GM12864 (cell line): ENCODE measurements at regions not wholly inside any gene's neighbourhood (a gene's known extent, or its start where the extent isn't known, plus 50 kb on each side); places are given as distances from the start of the nearest gene placed in this dataset.

Source experiments
- DNase-seq: peaks from one replicate; pipeline ENCODE4 v3.0.0-alpha.2; 2011; ENCODE audit warnings: low read depth
- H3K4me3 ChIP-seq: 2 replicates; pipeline ENCODE4 v1.5.1; 2011; ENCODE audit warnings: mild to moderate bottlenecking, low read depth, low read length, control low read depth
- TF ChIP-seq, protein P1 (sequence below): IDR thresholded peaks from 2 replicates; pipeline ENCODE4 v1.5.1; 2011; ENCODE audit warnings: low read depth, mild to moderate bottlenecking, moderate library complexity, low read length, control low read depth, inconsistent platforms; ENCODE audit errors: missing control alignments

- no peak for DNase-seq
- H3K4me3 ChIP-seq: no peak overlapping the region
- TF ChIP-seq, protein P1, sequence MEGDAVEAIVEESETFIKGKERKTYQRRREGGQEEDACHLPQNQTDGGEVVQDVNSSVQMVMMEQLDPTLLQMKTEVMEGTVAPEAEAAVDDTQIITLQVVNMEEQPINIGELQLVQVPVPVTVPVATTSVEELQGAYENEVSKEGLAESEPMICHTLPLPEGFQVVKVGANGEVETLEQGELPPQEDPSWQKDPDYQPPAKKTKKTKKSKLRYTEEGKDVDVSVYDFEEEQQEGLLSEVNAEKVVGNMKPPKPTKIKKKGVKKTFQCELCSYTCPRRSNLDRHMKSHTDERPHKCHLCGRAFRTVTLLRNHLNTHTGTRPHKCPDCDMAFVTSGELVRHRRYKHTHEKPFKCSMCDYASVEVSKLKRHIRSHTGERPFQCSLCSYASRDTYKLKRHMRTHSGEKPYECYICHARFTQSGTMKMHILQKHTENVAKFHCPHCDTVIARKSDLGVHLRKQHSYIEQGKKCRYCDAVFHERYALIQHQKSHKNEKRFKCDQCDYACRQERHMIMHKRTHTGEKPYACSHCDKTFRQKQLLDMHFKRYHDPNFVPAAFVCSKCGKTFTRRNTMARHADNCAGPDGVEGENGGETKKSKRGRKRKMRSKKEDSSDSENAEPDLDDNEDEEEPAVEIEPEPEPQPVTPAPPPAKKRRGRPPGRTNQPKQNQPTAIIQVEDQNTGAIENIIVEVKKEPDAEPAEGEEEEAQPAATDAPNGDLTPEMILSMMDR: no peak
Observed at GRCh38 chr13:106963151-106963550, 395.2 kb upstream of the ARGLU1 start.

DNA sequence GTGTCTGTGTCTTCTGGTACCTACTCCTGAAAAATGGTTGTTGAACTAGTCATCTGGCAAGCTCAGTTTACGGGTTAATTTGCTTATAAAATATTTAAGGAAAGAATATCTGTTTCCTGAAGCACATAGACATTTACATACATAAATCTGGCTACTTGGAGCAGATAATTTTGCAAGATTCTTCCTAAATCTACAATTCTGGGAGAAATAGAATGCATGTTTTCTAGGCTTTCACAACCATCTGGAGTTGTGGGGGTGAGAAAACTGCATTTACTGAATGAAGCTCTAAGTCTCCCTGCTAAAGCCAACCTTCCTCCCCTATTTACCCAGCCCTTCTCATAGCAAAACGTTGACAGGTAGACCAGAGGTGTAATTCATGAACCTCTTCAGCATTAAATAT lies 393.7 kb upstream of the ARGLU1 start:
- H3K4me3 ChIP-seq: no peak overlapping the region
- DNase-seq: no peak
- TF ChIP-seq, protein P1: no peak

- H3K4me3 ChIP-seq: no peak overlapping the region
- TF ChIP-seq, protein P1: no peak
- DNase-seq: no peak
Observed at GRCh38 chr13:106961216-106961615, 393.3 kb upstream of the ARGLU1 start.

DNA sequence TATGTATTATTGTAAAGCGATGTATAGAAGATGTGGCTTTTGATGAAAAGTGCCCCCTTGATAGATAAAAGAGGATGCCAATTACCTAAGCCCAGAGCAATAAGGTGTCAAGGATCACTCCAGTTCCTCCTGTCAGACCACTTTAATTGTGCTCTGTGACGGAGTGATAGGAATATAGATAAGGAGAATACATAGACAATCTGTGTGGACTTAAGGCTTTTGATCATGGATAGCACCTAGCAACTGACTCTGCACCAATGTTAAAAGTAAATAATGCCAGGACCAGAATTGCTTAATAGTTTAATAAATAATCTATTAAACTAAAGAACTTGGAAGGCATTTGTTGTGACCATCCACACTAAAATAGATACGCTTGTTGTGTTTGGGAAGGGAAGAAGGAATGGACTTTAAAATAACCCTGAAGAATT lies 390.7 kb upstream of the ARGLU1 start:
- TF ChIP-seq, protein P1: no peak
- no peak overlapping the region for H3K4me3 ChIP-seq
- no peak for DNase-seq

DNA sequence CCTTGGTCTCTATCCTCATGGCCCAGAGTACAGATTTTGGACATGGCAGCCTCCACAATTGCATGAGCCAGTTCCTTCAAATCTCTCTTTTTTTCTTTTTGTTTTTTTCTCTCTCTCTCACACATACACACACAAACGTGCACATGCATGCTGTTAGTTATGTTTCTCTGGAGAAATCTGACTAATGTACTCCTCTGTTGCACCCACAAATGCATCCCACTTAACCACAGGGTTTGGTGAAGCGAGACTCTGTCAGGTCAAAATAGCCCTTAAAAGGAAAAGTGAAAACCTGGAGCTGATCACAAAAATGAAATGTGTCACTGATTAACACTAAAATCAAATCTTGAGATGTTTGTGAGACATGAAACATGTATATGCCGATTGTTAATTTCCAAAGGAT lies 374.6 kb upstream of the ARGLU1 start:
- no peak for DNase-seq
- TF ChIP-seq, protein P1: no peak

DNA sequence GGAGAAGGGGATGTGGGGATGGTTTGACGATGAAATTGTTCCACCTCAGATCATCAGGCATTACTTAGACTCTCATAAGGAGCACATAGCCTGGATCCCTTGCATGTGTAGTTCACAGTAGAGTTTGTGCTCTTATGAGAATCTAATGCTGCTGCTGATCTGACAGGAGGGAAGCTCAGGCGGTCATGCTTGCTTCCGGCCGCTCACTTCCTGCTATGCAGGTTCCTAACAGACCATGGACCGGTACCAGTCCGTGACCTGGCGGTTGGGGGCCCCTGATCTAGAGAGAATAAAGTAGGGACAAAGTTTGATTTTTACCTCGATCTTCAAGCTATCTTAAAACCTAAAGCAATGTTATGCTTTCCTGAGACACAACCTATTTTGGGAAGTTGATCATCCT lies 373.8 kb upstream of the ARGLU1 start:
- no peak overlapping the region for H3K4me3 ChIP-seq
- TF ChIP-seq, protein P1: no peak

More for the DNA sequence above, 374.6 kb upstream of the ARGLU1 start:
- no peak overlapping the region for H3K4me3 ChIP-seq

GRCh38 chr13:106927421-106927820 lies 359.5 kb upstream of the ARGLU1 start:
- DNase-seq: no peak
- TF ChIP-seq, protein P1: no peak
- no peak overlapping the region for H3K4me3 ChIP-seq

More for the DNA sequence above, 373.8 kb upstream of the ARGLU1 start:
- no peak for DNase-seq
